Muscle layer of colon (tissue), 2 donors: ENCODE measurements at regions not wholly inside any gene's neighbourhood (a gene's known extent, or its start where the extent isn't known, plus 50 kb on each side); places are given as distances from the start of the nearest gene placed in this dataset.

Experiments
- H3K27ac ChIP-seq: one replicate; pipeline ENCODE4 v1.7.0; 2013; ENCODE audit warnings: low read depth, mild to moderate bottlenecking, low read length, moderate library complexity
- H3K27me3 ChIP-seq, 2 donors: one replicate each; pipeline ENCODE4 v1.7.0; 2013; ENCODE audit warnings: low read length in 2 of 2, mild to moderate bottlenecking in 2 of 2; ENCODE audit not compliant: insufficient read depth in 2 of 2, control insufficient read depth in 1 of 2
- H3K36me3 ChIP-seq: one replicate; pipeline ENCODE4 v1.7.0; 2013; ENCODE audit warnings: mild to moderate bottlenecking, low read length; ENCODE audit not compliant: insufficient read depth
- H3K4me1 ChIP-seq: one replicate; pipeline ENCODE4 v1.7.0; 2013; ENCODE audit warnings: mild to moderate bottlenecking, low read length; ENCODE audit not compliant: insufficient read depth
- H3K4me3 ChIP-seq, 2 donors: one replicate each; pipeline ENCODE4 v1.7.0; 2013; ENCODE audit warnings: low read length in 2 of 2, low read depth in 1 of 2, mild to moderate bottlenecking in 1 of 2, moderate library complexity in 1 of 2
- H3K9ac ChIP-seq: one replicate; pipeline ENCODE4 v1.7.0; 2013; ENCODE audit warnings: low read length
- H3K9me3 ChIP-seq: one replicate; pipeline ENCODE4 v1.7.0; 2013; ENCODE audit warnings: mild to moderate bottlenecking, low read length
- donor health status: abdominal sarcoma.
- donor health status: Adenocarcinoma of cecum.

DNA sequence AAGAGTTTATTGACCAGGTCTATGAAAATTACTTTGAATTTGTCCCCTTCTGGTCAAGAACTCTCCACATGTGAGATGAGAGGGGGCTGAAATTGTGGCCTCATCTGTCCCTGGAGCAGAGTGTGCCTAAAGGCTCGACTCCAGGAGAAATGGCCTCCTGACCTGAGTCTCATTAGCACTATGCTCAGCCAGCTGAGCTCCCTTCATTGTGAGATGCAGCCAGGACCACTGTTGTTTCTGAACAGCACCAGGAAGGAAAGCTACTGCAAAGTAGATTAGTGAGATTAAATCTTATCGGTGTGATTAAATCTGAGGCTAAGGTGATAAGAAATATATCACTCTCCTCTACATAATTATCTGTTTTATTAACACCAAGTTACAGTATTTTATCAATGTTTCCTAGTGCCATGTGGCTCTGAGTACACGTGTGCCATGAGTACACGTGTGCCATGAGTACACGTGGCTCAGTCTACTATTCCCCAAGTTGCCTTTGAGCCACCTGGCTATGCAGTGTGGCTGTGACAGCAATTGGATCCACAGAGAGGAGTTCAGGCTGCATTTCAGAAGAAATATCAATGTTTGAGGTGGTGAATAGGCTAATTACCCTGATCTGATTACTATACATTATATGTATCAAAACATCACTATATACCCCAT is 126.9 kb downstream of the IPMK start:
- Histone ChIP-seq H3K4me3 (no peak overlapping the region), H3K36me3 (no peaks in the 10 kb centered on the region), H3K27ac (no peak overlapping the region), H3K4me1 (no peaks in the 10 kb centered on the region), H3K9ac (no peak overlapping the region), H3K27me3 (no peaks in the 10 kb centered on the region), H3K9me3 (no peaks in the 10 kb centered on the region)

DNA sequence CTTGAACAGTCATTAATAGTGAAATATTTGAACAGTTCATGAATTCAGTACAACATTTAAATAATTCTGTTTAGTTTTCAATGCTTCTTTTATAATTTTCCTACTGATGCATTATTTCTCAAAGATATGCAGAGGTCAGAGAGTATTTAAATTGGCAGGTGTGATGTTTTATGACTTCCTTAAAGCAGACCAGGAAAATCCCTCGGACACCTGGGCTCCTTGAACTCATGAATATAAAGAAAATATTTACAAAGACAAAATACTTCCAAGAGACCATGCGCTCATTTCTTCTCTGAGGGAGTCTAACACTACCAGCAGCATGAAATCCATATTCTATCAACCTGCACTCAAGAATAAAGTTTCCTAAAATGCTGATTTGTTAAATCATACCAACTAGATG is 127.6 kb downstream of the IPMK start:
- Histone ChIP-seq H3K4me3 (no peak overlapping the region), H3K4me1 (no peaks in the 10 kb centered on the region), H3K9me3 (no peaks in the 10 kb centered on the region), H3K9ac (no peak overlapping the region), H3K27me3 (no peaks in the 10 kb centered on the region), H3K27ac (no peak overlapping the region), H3K36me3 (no peaks in the 10 kb centered on the region)

DNA sequence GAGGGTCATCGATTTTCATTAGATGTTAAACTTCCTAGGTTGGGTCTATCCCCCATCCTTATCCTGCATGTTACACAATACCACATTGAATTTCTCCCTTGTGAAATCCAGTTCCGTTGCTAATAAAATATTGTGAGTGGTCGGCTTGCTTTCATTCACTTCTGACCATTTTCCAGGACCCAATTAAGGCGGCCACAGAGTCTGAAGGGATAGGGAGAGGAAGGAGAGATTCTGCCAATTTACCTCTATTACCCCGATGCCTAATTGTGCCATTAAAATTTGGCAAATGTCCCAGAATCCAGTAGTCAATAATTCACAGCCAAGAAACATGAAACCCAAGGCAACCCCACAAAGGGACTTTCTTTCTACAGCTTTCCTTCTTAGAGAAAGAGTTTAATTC is 129.9 kb downstream of the IPMK start:
- Histone ChIP-seq H3K27ac (no peak overlapping the region), H3K36me3 (no peaks in the 10 kb centered on the region), H3K9me3 (no peaks in the 10 kb centered on the region)

DNA sequence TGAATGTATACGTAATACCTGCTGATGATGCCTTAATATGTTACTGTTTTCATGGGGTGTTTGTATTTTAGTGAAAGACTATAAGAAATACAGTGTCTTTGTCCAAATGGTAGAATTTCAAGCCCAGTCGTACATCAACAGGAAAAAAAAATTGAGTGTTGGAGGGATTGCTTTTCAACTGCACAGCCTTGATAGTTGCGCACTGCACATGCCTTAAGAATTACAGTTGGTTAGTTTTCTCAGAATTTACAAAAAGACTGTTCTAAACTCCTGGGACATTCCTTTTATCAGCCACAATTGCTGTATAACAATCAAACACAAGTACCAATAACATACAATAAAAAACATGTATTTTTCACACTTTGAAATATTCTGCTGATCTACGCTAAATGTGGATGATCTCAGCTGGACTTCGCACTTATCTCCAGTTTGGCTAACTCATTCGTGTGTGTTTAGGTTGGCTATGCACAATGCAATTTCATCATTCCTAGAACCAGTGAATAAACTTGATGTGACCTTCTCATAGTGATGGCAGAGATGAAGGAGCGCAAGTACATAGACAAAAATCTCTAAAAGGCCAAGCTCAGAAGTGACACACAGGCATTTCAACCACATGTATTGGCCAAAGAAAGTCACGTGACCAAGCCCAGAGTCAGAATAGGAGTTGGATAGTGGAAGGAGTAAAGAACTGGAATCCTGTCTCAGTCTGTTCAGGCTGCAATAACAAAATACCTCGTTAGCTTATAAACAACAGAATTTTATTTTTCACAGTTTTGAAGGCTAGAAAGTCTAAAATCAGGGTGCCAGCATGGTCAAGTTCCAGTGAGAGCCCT is 152.3 kb downstream of the IPMK start:
- Histone ChIP-seq H3K4me1 (no peaks in the 10 kb centered on the region), H3K9ac (no peak overlapping the region), H3K36me3 (no peaks in the 10 kb centered on the region), H3K4me3 (no peak overlapping the region), H3K9me3 (no peaks in the 10 kb centered on the region), H3K27me3 (no peaks in the 10 kb centered on the region), H3K27ac (no peak overlapping the region)

More for the DNA sequence above, 129.9 kb downstream of the IPMK start:
- no peak overlapping the region for H3K9ac ChIP-seq
- no peak overlapping the region for H3K4me3 ChIP-seq
- no peaks in the 10 kb centered on the region for H3K27me3 ChIP-seq
- H3K4me1 ChIP-seq: no peaks in the 10 kb centered on the region

DNA sequence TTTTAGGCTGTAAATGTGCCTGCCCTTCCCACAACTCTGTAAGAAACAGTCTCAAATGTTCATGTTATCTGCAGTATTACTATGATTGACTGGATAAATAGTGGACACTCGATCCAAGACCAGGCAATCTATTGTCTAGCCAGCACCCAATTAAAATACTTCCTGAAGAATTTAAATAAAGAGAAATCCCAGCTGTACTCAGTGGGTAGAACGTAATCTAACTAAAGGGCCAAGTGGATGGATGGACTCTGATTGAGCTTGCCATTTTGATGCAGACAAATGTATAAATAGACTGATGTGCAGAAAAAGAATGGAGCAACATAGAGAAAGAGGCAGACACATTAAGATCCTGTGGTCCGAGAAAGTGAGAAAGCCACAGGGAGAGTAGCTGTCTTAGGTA is 158.0 kb downstream of the IPMK start:
- no peaks in the 10 kb centered on the region for H3K36me3 ChIP-seq
- H3K9ac ChIP-seq: no peak overlapping the region
- no peaks in the 10 kb centered on the region for H3K9me3 ChIP-seq
- H3K27ac ChIP-seq: no peak overlapping the region
- H3K27me3 ChIP-seq: no peaks in the 10 kb centered on the region
- no peak overlapping the region for H3K4me3 ChIP-seq
- H3K4me1 ChIP-seq: no peaks in the 10 kb centered on the region

DNA sequence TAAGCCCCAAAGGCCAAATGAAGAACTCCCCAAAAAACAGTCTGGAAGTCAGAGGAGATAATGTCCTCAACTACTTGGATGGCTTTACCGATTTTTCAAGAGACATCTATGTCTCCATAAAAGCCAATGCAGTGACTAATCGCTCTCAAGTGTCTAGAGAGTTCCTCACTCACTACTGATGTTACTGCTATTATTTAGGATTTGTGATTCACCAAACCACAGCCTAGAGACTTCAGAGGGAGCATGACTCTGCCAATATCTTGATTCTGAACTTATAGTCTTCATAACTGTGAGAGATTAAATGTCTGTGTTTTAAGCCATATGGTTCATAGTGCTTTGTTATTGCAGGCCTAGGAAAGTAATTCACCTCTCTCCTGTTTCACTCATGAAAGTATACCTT is 160.2 kb downstream of the IPMK start:
- no peak overlapping the region for H3K4me3 ChIP-seq
- no peaks in the 10 kb centered on the region for H3K27me3 ChIP-seq
- no peak overlapping the region for H3K9ac ChIP-seq
- H3K4me1 ChIP-seq: no peaks in the 10 kb centered on the region
- H3K36me3 ChIP-seq: no peaks in the 10 kb centered on the region
- no peaks in the 10 kb centered on the region for H3K9me3 ChIP-seq
- no peak overlapping the region for H3K27ac ChIP-seq

DNA sequence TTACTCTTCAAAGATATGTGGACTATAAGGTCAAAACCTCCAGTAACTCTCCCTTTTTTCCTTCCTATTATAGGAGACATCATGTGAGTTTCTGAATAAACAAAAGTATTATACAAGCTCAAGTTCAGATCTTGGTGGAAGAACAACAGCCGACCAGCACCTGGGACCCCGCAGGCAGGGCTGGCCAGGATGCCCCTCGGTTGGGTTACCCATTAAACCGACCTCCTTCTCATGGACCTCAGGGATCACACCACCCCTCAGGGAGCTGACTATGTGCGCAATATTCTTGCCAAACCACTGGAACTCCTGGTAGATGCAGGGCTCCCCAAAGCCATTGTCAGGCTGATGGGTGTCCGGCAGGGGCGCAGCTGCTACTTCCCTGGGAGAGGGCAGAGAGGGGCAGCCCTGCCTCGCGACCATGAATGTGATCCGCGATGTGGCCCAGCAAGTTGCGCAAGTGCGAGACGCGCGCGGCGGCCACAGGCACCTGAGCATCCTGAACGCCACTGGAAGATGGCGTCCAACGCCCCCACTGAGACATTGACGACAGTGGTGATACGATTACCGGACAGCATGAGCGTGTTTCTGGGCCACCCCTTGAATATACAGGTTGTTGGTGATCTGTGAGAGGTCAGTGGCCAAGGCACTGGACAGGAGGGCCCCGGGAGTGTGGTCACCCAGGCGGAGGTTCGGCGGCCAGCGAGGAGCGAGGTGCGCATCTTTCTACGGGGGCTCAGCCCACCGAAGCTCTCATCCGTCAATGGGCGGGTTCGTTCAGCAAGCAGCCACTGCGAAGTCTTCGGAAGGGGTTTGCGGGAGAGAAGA is 161.3 kb downstream of the IPMK start:
- H3K36me3 ChIP-seq: no peaks in the 10 kb centered on the region
- H3K9ac ChIP-seq: no peak overlapping the region
- no peaks in the 10 kb centered on the region for H3K9me3 ChIP-seq
- no peak overlapping the region for H3K27ac ChIP-seq
- no peaks in the 10 kb centered on the region for H3K27me3 ChIP-seq
- no peak overlapping the region for H3K4me3 ChIP-seq
- H3K4me1 ChIP-seq: no peaks in the 10 kb centered on the region

DNA sequence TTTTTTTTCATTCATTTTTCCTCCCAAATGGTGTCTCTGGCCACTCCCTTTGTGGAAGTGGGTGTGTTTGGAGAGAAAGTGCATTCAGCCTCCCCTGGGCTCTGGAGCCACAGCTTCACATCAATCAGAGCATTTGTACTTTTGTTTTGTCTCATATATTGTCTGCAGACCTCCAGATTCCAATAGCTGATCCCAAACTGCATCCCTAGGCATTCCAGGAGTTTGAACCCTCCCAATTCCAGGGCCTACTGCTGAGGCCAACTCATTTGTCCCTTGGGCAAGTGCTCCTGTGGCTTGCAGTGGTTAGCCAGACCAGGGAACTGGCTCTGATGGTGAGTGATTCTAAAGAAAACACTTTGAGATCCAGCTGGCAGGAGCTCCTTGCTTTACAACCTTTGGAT is 163.3 kb downstream of the IPMK start:
- no peak overlapping the region for H3K9ac ChIP-seq
- no peaks in the 10 kb centered on the region for H3K9me3 ChIP-seq
- H3K4me1 ChIP-seq: no peaks in the 10 kb centered on the region
- H3K27ac ChIP-seq: no peak overlapping the region
- no peak overlapping the region for H3K4me3 ChIP-seq
- H3K36me3 ChIP-seq: no peaks in the 10 kb centered on the region
- no peaks in the 10 kb centered on the region for H3K27me3 ChIP-seq

DNA sequence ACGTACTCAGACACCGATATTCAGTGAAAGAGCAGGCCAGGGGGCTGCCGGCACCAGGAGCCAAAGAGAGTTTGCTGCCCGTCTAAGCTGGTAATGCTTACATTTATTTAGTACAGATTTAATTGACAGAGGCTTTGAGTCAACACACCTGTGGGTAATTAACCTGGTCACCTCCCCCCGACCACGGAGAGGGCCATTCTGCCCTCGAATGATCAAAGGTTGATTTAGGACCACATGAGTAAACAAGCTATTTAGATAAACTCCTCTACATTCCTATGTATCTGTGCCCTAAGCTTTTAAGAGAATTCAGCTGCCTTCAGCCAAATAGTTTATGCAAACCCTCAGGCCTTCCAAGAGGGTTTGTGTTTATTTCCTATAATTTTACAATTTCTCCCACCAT is 164.8 kb downstream of the IPMK start:
- no peak overlapping the region for H3K9ac ChIP-seq
- no peak overlapping the region for H3K4me3 ChIP-seq
- H3K27me3 ChIP-seq: no peaks in the 10 kb centered on the region
- H3K9me3 ChIP-seq: no peaks in the 10 kb centered on the region
- H3K4me1 ChIP-seq: no peaks in the 10 kb centered on the region
- H3K27ac ChIP-seq: no peak overlapping the region
- no peaks in the 10 kb centered on the region for H3K36me3 ChIP-seq

DNA sequence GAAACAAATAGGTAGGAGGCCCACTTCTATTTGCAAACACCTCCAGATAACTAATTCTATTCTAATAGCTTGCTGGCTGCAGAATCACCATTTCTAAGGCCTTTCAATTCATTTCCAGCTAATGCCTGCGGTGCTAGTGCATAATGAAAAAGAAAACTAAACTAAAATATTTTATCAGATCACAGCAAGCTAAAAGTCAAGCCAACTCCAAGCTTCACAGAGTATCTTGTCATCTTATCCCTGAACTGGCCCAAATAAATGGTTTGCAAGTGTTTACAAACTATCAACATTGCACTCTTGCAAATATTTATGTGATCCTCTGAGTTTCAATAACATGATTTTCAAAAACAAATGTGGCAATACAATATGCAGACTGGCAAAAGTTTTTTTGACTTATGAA is 166.0 kb downstream of the IPMK start:
- Histone ChIP-seq H3K9me3 (no peaks in the 10 kb centered on the region), H3K27ac (no peak overlapping the region), H3K27me3 (no peaks in the 10 kb centered on the region), H3K4me1 (no peaks in the 10 kb centered on the region), H3K9ac (no peak overlapping the region), H3K36me3 (no peaks in the 10 kb centered on the region), H3K4me3 (no peak overlapping the region)

DNA sequence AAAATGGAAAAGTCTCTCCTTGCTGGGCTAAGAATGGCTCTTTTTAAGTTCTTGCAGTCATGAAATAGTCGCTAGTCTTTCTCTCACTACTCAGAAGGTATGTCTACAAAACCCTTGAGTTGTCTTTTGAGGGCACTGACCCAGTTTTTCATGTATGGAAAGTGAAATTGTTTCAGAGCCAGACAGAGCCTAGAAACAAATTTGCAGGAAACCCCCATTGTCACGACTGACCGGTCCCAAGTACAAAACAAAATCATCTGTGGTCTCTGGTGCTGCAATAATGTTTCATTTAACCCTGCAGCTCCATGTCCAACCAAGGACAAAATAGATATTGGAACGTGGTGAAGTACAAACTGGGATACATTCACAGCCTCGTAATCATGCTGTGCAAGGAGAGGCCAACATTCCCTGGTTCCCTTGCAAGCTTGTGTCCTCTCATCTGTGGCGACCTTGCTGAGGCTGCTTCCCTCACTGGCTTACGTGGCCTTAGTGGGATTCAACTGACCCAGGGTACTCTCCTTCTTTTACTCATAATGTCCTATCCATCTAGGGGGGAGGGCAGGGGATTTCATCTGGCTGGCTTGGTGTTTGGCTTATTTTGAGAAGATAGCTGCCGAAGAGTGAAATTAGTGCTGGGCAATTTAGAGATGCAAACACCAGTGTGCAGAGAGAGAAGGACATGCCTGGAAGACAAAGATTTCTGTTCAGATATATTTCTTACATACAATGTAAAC is 172.5 kb downstream of the IPMK start:
- no peaks in the 10 kb centered on the region for H3K27me3 ChIP-seq
- H3K27ac ChIP-seq: no peak overlapping the region
- no peaks in the 10 kb centered on the region for H3K4me1 ChIP-seq
- no peak overlapping the region for H3K4me3 ChIP-seq
- no peak overlapping the region for H3K9ac ChIP-seq
- H3K36me3 ChIP-seq: no peaks in the 10 kb centered on the region
- H3K9me3 ChIP-seq: no peaks in the 10 kb centered on the region
